ENCODE measurements at regions not wholly inside any gene's neighbourhood (a gene's known extent, or its start where the extent isn't known, plus 50 kb on each side); places are given as distances from the start of the nearest gene placed in this dataset.
"Not testable (repeated sequence)": the region's sequence is repeated elsewhere in the genome, so short reads cannot be mapped to it uniquely, and the experiment has no call there.

DNA sequence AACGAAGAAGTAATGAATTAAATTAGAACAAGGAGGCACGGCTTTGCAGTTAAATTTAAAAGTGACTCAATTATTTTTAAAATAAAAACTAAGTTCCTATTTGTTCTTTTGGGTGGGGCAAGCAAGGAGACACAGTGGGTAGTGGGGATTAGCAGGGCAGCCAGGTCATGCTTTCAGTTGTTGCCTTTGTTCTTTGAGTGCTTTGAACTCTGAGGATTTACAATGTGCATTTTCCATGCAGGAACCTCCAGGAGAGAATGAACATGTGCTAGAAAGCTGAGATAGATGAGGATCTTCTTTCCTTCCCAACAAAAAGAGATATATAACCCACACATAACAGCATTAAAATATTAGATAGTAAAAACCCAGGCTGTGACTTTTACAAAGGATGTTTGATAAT, 420.4 kb upstream of the CTSO start:
- 48 to 70% methylated on average over 2 of the region's 2 CpGs for WGBS, 2 donors
- no peak for DNase-seq (ENCODE audit: low spot score in 2 of 2)
- Histone ChIP-seq H3K4me1 (peaks cover 0 to 4% (median 0%) of the 10 kb centered on the region in 4 donors), H3K27me3 (no peaks in the 10 kb centered on the region), H3K9me3 (no peaks in the 10 kb centered on the region), H3K4me3 (no peak overlapping the region), H3K27ac (no peak overlapping the region), H3K36me3 (no peaks in the 10 kb centered on the region)
- TF ChIP-seq POLR2A (IDR thresholded peaks at IDR 0.05), result no peak
- TF ChIP-seq EP300 (IDR thresholded peaks at IDR 0.05), result no peak
- TF ChIP-seq, protein P1, sequence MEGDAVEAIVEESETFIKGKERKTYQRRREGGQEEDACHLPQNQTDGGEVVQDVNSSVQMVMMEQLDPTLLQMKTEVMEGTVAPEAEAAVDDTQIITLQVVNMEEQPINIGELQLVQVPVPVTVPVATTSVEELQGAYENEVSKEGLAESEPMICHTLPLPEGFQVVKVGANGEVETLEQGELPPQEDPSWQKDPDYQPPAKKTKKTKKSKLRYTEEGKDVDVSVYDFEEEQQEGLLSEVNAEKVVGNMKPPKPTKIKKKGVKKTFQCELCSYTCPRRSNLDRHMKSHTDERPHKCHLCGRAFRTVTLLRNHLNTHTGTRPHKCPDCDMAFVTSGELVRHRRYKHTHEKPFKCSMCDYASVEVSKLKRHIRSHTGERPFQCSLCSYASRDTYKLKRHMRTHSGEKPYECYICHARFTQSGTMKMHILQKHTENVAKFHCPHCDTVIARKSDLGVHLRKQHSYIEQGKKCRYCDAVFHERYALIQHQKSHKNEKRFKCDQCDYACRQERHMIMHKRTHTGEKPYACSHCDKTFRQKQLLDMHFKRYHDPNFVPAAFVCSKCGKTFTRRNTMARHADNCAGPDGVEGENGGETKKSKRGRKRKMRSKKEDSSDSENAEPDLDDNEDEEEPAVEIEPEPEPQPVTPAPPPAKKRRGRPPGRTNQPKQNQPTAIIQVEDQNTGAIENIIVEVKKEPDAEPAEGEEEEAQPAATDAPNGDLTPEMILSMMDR (IDR thresholded peaks at IDR 0.05), result no peak

DNA sequence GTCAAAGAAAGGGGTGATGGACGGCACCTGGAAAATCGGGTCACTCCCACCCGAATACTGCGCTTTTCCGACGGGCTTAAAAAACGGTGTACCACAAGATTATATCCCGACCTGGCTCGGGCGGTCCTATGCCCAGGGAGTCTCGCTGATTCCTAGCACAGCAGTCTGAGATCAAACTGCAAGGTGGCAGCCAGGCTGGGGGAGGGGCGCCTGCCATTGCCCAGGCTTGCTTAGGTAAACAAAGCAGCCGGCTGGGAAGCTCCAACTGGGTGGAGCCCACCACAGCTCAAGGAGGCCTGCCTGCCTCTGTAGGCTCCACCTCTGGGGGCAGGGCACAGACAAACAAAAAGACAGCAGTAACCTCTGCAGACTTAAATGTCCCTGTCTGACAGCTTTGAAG, 413.8 kb upstream of the CTSO start:
- H3K36me3 ChIP-seq; DNase-seq (ENCODE audit: low spot score in 2 of 2); H3K27me3 ChIP-seq; H3K27ac ChIP-seq; H3K4me1 ChIP-seq; H3K9me3 ChIP-seq; H3K4me3 ChIP-seq: not testable (repeated sequence)
- 54 to 63% methylated on average over 10 to 12 of the region's 13 CpGs for WGBS, 2 donors

DNA sequence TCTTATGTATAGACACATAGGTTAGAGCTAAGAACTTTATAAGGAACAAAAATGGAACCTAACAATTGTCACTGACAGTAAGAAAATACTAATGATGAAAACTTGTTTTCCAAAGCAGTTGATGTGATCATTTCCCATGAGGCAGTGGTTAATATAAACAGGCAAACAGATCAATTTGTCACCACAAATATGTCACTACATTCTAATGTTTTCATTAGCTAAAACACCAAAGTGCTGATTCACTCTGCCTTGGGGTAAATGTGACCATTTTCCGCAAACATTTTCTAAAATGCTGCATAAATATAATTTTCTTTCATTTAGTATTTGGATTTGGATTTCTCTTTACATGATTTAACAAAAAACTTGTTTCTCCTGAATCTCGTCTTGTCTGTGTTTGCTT, 408.9 kb upstream of the CTSO start:
- Histone ChIP-seq H3K27ac (no peak overlapping the region), H3K36me3 (no peaks in the 10 kb centered on the region), H3K9me3 (no peaks in the 10 kb centered on the region), H3K27me3 (no peaks in the 10 kb centered on the region), H3K4me1 (no peaks in the 10 kb centered on the region), H3K4me3 (no peak overlapping the region)
- WGBS, 2 donors, result 38 to 43% methylated on average over 2 of the region's 2 CpGs
- TF ChIP-seq, protein P1 (IDR thresholded peaks at IDR 0.05), result no peak
- no peak for TF ChIP-seq EP300 (IDR thresholded peaks at IDR 0.05)
- TF ChIP-seq POLR2A (IDR thresholded peaks at IDR 0.05), result no peak
- no peak for DNase-seq (ENCODE audit: low spot score in 2 of 2)

DNA sequence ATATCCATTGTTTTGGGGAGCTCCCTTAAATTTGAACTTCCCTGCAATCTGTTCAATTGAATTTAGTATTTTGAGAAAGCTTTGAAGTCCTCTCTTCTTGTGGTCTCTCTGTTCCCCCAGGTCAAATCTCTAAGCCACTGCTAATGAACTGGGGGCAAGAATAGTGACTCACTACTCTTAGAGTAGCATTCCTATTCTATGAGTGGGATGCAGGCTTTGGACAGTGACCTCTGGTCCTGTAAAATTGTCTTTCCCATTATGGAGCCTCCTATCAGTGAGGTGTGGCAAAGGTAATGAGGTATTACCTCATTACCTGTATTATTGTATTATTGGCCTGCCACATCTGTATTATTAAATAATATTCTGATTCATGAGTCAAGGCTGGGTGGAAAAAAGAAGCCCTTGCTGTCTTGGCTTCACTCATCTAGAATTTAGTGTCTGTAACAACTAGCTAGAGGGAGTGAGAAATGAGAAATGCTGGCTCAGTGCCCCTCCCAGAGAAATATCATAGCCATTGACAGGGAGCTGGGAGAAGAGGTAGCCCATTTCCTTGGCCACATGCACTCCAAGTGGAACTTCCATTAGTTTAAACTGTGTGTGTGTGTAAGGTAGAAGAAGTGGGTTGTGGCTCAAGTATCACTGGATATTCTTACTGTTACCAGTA, 393.9 kb upstream of the CTSO start:
- Histone ChIP-seq H3K4me3 (no peak overlapping the region), H3K27me3 (no peaks in the 10 kb centered on the region), H3K27ac (no peak overlapping the region), H3K4me1 (no peaks in the 10 kb centered on the region), H3K36me3 (no peaks in the 10 kb centered on the region), H3K9me3 (no peaks in the 10 kb centered on the region)
- no peak for DNase-seq (ENCODE audit: low spot score in 2 of 2)
- TF ChIP-seq EP300 (IDR thresholded peaks at IDR 0.05) (no peak), POLR2A (IDR thresholded peaks at IDR 0.05) (no peak)
- TF ChIP-seq, protein P1 (IDR thresholded peaks at IDR 0.05), result no peak

DNA sequence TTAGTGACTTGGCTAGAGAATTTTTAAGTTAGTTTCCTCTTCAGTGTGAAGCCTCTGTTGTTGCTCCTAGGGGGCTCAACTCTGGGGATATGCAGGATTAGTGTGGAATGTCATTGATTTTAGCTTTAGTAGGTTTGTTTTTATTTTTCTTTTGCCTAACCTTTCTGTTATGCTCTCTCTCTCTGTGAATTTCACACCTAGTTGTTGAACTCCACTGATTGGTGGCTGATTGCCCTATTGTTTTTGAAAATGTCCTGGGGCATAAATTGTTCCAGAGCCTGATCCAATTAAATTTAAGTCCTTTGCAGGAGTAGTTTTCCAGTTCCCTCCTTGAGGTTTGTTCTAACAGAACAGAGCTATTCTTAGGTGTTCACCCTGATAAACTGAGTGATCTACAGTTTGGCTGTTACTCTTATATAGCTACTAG, 393.3 kb upstream of the CTSO start:
- H3K4me3 ChIP-seq, result no peak overlapping the region
- no peaks in the 10 kb centered on the region for H3K4me1 ChIP-seq
- H3K27ac ChIP-seq, result no peak overlapping the region
- TF ChIP-seq EP300 (IDR thresholded peaks at IDR 0.05) (no peak), POLR2A (IDR thresholded peaks at IDR 0.05) (no peak)
- TF ChIP-seq, protein P1 (IDR thresholded peaks at IDR 0.05), result no peak
- H3K36me3 ChIP-seq, result no peaks in the 10 kb centered on the region
- no peaks in the 10 kb centered on the region for H3K27me3 ChIP-seq
- no peaks in the 10 kb centered on the region for H3K9me3 ChIP-seq
- DNase-seq (ENCODE audit: low spot score in 2 of 2), result no peak

DNA sequence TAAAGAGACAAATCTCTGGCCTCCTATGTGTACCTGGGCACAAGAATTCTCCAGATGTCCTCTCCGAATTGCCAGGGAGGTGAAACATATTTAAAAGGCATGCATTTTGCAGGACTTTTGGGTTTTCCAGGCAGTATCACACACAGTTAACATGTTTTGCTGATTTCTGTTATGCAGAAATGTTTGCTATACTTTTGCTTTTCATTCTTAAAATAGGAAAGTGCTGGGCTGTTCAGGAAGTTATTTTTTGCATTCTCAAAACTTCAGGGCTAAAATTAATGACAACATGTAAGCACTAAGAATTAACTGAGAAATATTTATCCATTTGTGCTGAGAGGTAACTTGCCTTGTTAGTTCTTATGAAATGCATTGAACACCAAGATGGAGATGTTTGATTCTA, 390.7 kb upstream of the CTSO start:
- H3K4me3 ChIP-seq, result no peak overlapping the region
- H3K36me3 ChIP-seq, result no peaks in the 10 kb centered on the region
- TF ChIP-seq POLR2A (IDR thresholded peaks at IDR 0.05) (no peak), EP300 (IDR thresholded peaks at IDR 0.05) (no peak)
- TF ChIP-seq, protein P1 (IDR thresholded peaks at IDR 0.05), result no peak
- H3K27ac ChIP-seq, result no peak overlapping the region
- no peaks in the 10 kb centered on the region for H3K9me3 ChIP-seq
- H3K4me1 ChIP-seq, result no peaks in the 10 kb centered on the region
- DNase-seq (ENCODE audit: low spot score in 2 of 2), result no peak
- H3K27me3 ChIP-seq, result no peaks in the 10 kb centered on the region
- 41 to 48% methylated on average over 1 of the region's 1 CpG for WGBS, 2 donors
